DOHH2 (cell line): ENCODE measurements at regions not wholly inside any gene's neighbourhood (a gene's known extent, or its start where the extent isn't known, plus 50 kb on each side); places are given as distances from the start of the nearest gene placed in this dataset.

Experiments
- CTCF ChIP-seq: fragments of 200-600 bp; sonication (generic); IDR thresholded peaks from one replicate; pipeline ENCODE4 v1.5.1; 2014; ENCODE audit warnings: antibody characterized with exemption, mild to moderate bottlenecking, low read depth, low read length; ENCODE audit not compliant: poor library complexity, severe bottlenecking
- EZH2phosphoT487 ChIP-seq: fragments of 200-600 bp; sonication (generic); IDR thresholded peaks from 2 replicates; pipeline ENCODE4 v1.6.1; 2017; ENCODE audit warnings: borderline replicate concordance, mild to moderate bottlenecking, antibody characterized with exemption, low read length, moderate library complexity, mixed read lengths

- TF ChIP-seq CTCF: no peak
- no peak for TF ChIP-seq EZH2phosphoT487
These were observed 297.2 kb downstream of the NDUFA10 start for GRCh38 chr2:239727776-239728600.
